H1 (cell line): ENCODE measurements at regions not wholly inside any gene's neighbourhood (a gene's known extent, or its start where the extent isn't known, plus 50 kb on each side); places are given as distances from the start of the nearest gene placed in this dataset.

Experiments used
- CTCF ChIA-PET: fragments of 300-600 bp; sonication (Branson Sonifier 250); formaldehyde crosslinking; loops from one replicate; lab custom pipeline; 2021; ENCODE audit not compliant: partially characterized antibody; lab: Charles Lee
- POLR2A ChIA-PET: fragments of 300-600 bp; sonication (Branson Sonifier 250); formaldehyde crosslinking; loops from one replicate; lab custom pipeline; 2021; ENCODE audit warnings: inconsistent platforms; ENCODE audit not compliant: partially characterized antibody; lab: Charles Lee
- DNase-seq, 2 experiments: peaks; one replicate each; pipeline versions ENCODE4 v3.0.0 to v3.0.0-alpha.2; 2010 to 2022; ENCODE audit warnings: low spot score in 2 of 2, low read depth in 1 of 2, mixed read lengths in 1 of 2
- FAIRE-seq: peaks from 2 replicates; lab custom pipeline; 2011; peaks lifted over from hg19 to GRCh38; lab: Jason Lieb, UNC
- H2AFZ ChIP-seq: 2 replicates; pipeline ENCODE4 v1.8.1; 2012; ENCODE audit warnings: low read length, inconsistent platforms
- H2AK5ac ChIP-seq: 2 replicates; pipeline ENCODE4 v1.6.1; 2013; ENCODE audit warnings: low read depth, low read length
- H2BK120ac ChIP-seq: replicated peaks from 2 replicates; pipeline ENCODE3; 2013; ENCODE audit warnings: low read depth, low read length, inconsistent platforms
- H2BK12ac ChIP-seq: 2 replicates; pipeline ENCODE4 v1.6.1; 2013; ENCODE audit warnings: low read depth, low read length
- H2BK15ac ChIP-seq: 2 replicates; pipeline ENCODE4 v1.6.1; 2013; ENCODE audit warnings: low read length
- H2BK20ac ChIP-seq: 2 replicates; pipeline ENCODE4 v1.6.1; 2013; ENCODE audit warnings: low read length
- H2BK5ac ChIP-seq: 2 replicates; pipeline ENCODE4 v1.6.1; 2013; ENCODE audit warnings: low read depth, low read length
- H3K14ac ChIP-seq: 2 replicates; pipeline ENCODE4 v1.6.1; 2013; ENCODE audit warnings: inconsistent platforms; ENCODE audit not compliant: insufficient read length
- H3K18ac ChIP-seq: 2 replicates; pipeline ENCODE4 v1.6.1; 2013; ENCODE audit warnings: low read length; ENCODE audit errors: extremely low read depth
- H3K23ac ChIP-seq: 2 replicates; pipeline ENCODE4 v1.6.1; 2013; ENCODE audit warnings: inconsistent platforms; ENCODE audit not compliant: insufficient read length
- H3K23me2 ChIP-seq: 2 replicates; pipeline ENCODE4 v1.6.1; 2013; ENCODE audit warnings: low read depth, low read length
- H3K27ac ChIP-seq: 2 replicates; pipeline ENCODE4 v1.6.1; 2011; ENCODE audit warnings: low read depth, low read length, inconsistent platforms
- H3K27me3 ChIP-seq, 4 experiments: replicated peaks in 1 of 4; 1 replicate in 1 of 4; 2 replicates in 3 of 4; pipeline versions ENCODE4 v1.6.1 to v1.8.1; 2011 to 2013; ENCODE audit warnings: low read length in 3 of 4, mild to moderate bottlenecking in 3 of 4, inconsistent platforms in 2 of 4, mixed read lengths in 2 of 4, moderate library complexity in 1 of 4; ENCODE audit not compliant: control insufficient read depth in 3 of 4, insufficient read depth in 3 of 4; ENCODE audit errors: extremely low read depth in 1 of 4
- H3K36me3 ChIP-seq, 4 experiments: 2 replicates each; pipeline versions ENCODE4 v1.6.1 to v1.8.1; 2011 to 2013; ENCODE audit warnings: mild to moderate bottlenecking in 4 of 4, low read length in 3 of 4, moderate library complexity in 2 of 4, control low read depth in 1 of 4, inconsistent platforms in 1 of 4; ENCODE audit not compliant: insufficient read depth in 4 of 4, control insufficient read depth in 2 of 4
- H3K4ac ChIP-seq: replicated peaks from 2 replicates; pipeline ENCODE3; 2013; ENCODE audit warnings: low read length, low read depth, mixed read lengths, inconsistent platforms; ENCODE audit not compliant: insufficient read length
- H3K4me1 ChIP-seq, 4 experiments: replicated peaks in 1 of 4; 1 replicate in 1 of 4; 2 replicates in 3 of 4; pipeline versions ENCODE4 v1.6.1 to v1.8.1; 2011 to 2013; ENCODE audit warnings: low read length in 3 of 4, inconsistent platforms in 2 of 4, mixed read lengths in 1 of 4; ENCODE audit not compliant: insufficient read depth in 4 of 4, control insufficient read depth in 3 of 4
- H3K4me2 ChIP-seq, 2 experiments: 2 replicates each; pipeline versions ENCODE4 v1.6.1 to v1.8.1; 2011 to 2013; ENCODE audit warnings: low read depth in 2 of 2, low read length in 2 of 2, control low read depth in 1 of 2, inconsistent platforms in 1 of 2, mild to moderate bottlenecking in 1 of 2; ENCODE audit not compliant: insufficient read depth in 1 of 2
- H3K4me3 ChIP-seq, 4 experiments: fragments of 200-600, 300-600 bp in 1 of 4; sonication (generic), shearing (Covaris generic), sonication (Bioruptor Twin) in 1 of 4; 2 replicates each; pipeline versions ENCODE4 v1.5.1 to v1.8.1; 2011 to 2016; ENCODE audit warnings: low read length in 4 of 4, low read depth in 3 of 4, control low read depth in 2 of 4, inconsistent platforms in 2 of 4, mild to moderate bottlenecking in 2 of 4, mixed read lengths in 1 of 4, moderate library complexity in 1 of 4; ENCODE audit not compliant: insufficient read depth in 2 of 4; ENCODE audit errors: extremely low read depth in 1 of 4
- H3K56ac ChIP-seq: replicated peaks from 2 replicates; pipeline ENCODE3; 2013; ENCODE audit warnings: low read depth, mild to moderate bottlenecking, mixed read lengths, low read length, inconsistent platforms; ENCODE audit not compliant: insufficient read length
- H3K79me1 ChIP-seq: 2 replicates; pipeline ENCODE4 v1.6.1; 2013; ENCODE audit warnings: low read depth, low read length, control low read depth
- H3K79me2 ChIP-seq, 2 experiments: 2 replicates each; pipeline versions ENCODE4 v1.6.1 to v1.8.1; 2012 to 2013; ENCODE audit warnings: low read length in 2 of 2, mild to moderate bottlenecking in 2 of 2, inconsistent platforms in 1 of 2; ENCODE audit not compliant: insufficient read depth in 2 of 2, control insufficient read depth in 1 of 2
- H3K9ac ChIP-seq, 4 experiments: replicated peaks in 1 of 4; 1 replicate in 1 of 4; 2 replicates in 3 of 4; pipeline versions ENCODE4 v1.6.1 to v1.8.1; 2011 to 2013; ENCODE audit warnings: low read depth in 3 of 4, low read length in 3 of 4, control low read depth in 2 of 4, mild to moderate bottlenecking in 2 of 4, moderate library complexity in 2 of 4, inconsistent platforms in 1 of 4; ENCODE audit errors: extremely low read depth in 1 of 4
- H3K9me3 ChIP-seq, 2 experiments: 2 replicates each; pipeline versions ENCODE4 v1.6.1 to v1.8.1; 2012 to 2013; ENCODE audit warnings: mild to moderate bottlenecking in 2 of 2, moderate library complexity in 2 of 2, control low read depth in 1 of 2, inconsistent platforms in 1 of 2, low read depth in 1 of 2, low read length in 1 of 2, mixed read lengths in 1 of 2; ENCODE audit not compliant: insufficient read depth in 2 of 2
- H4K20me1 ChIP-seq, 2 experiments: replicated peaks in 1 of 2; 2 replicates each; pipeline versions ENCODE3 to v1.8.1; 2011 to 2013; ENCODE audit warnings: inconsistent platforms in 2 of 2, low read length in 2 of 2, mild to moderate bottlenecking in 1 of 2; ENCODE audit not compliant: insufficient read depth in 2 of 2, control insufficient read depth in 1 of 2
- H4K5ac ChIP-seq: 2 replicates; pipeline ENCODE4 v1.6.1; 2013; ENCODE audit warnings: low read length, low read depth, mixed read lengths, inconsistent platforms; ENCODE audit not compliant: insufficient read length
- H4K8ac ChIP-seq: 2 replicates; pipeline ENCODE4 v1.8.0; 2013; ENCODE audit warnings: mild to moderate bottlenecking, moderate library complexity, low read length, inconsistent platforms; ENCODE audit not compliant: insufficient read depth; ENCODE audit errors: extremely low read depth
- H4K91ac ChIP-seq: replicated peaks from 2 replicates; pipeline ENCODE3; 2013; ENCODE audit warnings: low read length, mixed read lengths, inconsistent platforms; ENCODE audit not compliant: insufficient read length
- ATF3 ChIP-seq: IDR thresholded peaks from 2 replicates; pipeline ENCODE4 v1.6.1; 2011; ENCODE audit warnings: low read depth, mild to moderate bottlenecking, low read length; ENCODE audit not compliant: insufficient read depth
- CHD2 ChIP-seq: IDR thresholded peaks from 2 replicates; pipeline ENCODE4 v1.6.1; 2012; ENCODE audit warnings: low read length, improper control_type of control experiment
- CTBP2 ChIP-seq: IDR thresholded peaks from 2 replicates; pipeline ENCODE4 v1.7.0; 2011; ENCODE audit warnings: borderline replicate concordance, mild to moderate bottlenecking, moderate library complexity, mixed read lengths, low read length; ENCODE audit not compliant: insufficient read depth, insufficient read length
- CTCF ChIP-seq, 3 experiments: IDR thresholded peaks; 1 replicate in 2 of 3; 2 replicates in 1 of 3; pipeline versions ENCODE4 v1.5.1 to v1.6.1; 2011; ENCODE audit warnings: low read length in 3 of 3, mild to moderate bottlenecking in 3 of 3, inconsistent platforms in 2 of 3, low read depth in 1 of 3, moderate library complexity in 1 of 3; ENCODE audit not compliant: insufficient read depth in 1 of 3; ENCODE audit errors: control extremely low read depth in 1 of 3
- EGR1 ChIP-seq: IDR thresholded peaks from 2 replicates; pipeline ENCODE4 v1.6.1; 2011; ENCODE audit warnings: low read depth, low read length, borderline replicate concordance
- JUN ChIP-seq: IDR thresholded peaks from 2 replicates; pipeline ENCODE4 v1.6.1; 2011; ENCODE audit warnings: low read depth, mild to moderate bottlenecking, improper control_type of control experiment, low read length
- KDM1A ChIP-seq: fragments of 200-600, 300-600 bp; sonication (generic); IDR thresholded peaks from 2 replicates; pipeline ENCODE4 v1.7.1; 2016; ENCODE audit warnings: mild to moderate bottlenecking, low read length, borderline replicate concordance
- RFX5 ChIP-seq: IDR thresholded peaks from 2 replicates; pipeline ENCODE4 v1.6.1; 2011; ENCODE audit warnings: low read depth, low read length, improper control_type of control experiment, borderline replicate concordance
- TAF1 ChIP-seq: IDR thresholded peaks from 2 replicates; pipeline ENCODE4 v1.6.1; 2011; ENCODE audit warnings: mild to moderate bottlenecking, low read depth, low read length
- TAF7 ChIP-seq: optimal IDR thresholded peaks from 2 replicates; pipeline ENCODE3; 2011; ENCODE audit warnings: low read depth, mild to moderate bottlenecking, inconsistent platforms, low read length, moderate library complexity, borderline replicate concordance
- YY1 ChIP-seq: IDR thresholded peaks from 2 replicates; pipeline ENCODE4 v1.6.1; 2011; ENCODE audit warnings: low read depth, mild to moderate bottlenecking, low read length

DNA sequence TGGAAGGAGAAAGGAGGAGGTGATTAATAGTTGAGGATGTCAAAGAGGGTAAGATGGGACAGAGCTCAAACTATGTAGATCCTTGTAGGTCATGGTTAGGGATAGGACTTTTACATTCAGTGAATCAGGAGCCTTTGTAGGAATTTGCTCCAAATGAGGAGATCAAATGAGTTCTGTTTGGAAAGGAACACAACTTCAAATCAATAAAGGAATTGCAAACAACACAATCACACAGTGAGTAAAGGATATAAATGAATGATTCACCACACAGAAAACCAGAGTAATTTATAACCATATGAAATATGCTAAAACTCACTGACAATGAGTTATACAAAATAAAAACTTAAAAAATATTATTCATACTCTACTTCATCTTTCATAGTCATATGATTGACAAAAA is 480.8 kb upstream of the EPHA7 start:
- H2BK20ac ChIP-seq, result no peak overlapping the region
- no peaks in the 10 kb centered on the region for H4K20me1 ChIP-seq
- TF ChIP-seq CTBP2 (no peak), JUN (no peak), EGR1 (no peak), RFX5 (no peak), CHD2 (no peak), CTCF (IDR thresholded peaks at IDR 0.05; ENCODE audit: control extremely low read depth in 1 of 3, insufficient read depth in 1 of 3, low read depth in 1 of 3, low read length in 3 of 3) (no peak), TAF7 (no peak), TAF1 (no peak), ATF3 (no peak), KDM1A (no peak), YY1 (no peak)
- no peak overlapping the region for H2AK5ac ChIP-seq
- H3K4me1 ChIP-seq, result no peaks in the 10 kb centered on the region
- CTCF ChIA-PET, result interaction anchor here (0.5 kb wide), 1 partner anchor 1191 kb away, joined by 3 read pairs; no protein-coding TSS in a partner anchor
- H3K27me3 ChIP-seq, result no peaks in the 10 kb centered on the region
- no peak overlapping the region for H2BK5ac ChIP-seq
- H3K4me2 ChIP-seq, result no peak overlapping the region
- no peak overlapping the region for H3K9ac ChIP-seq
- no peaks in the 10 kb centered on the region for H3K79me2 ChIP-seq
- H3K18ac ChIP-seq, result no peak overlapping the region
- peaks cover 8 to 9% of the 10 kb centered on the region in 2 experiments for H3K9me3 ChIP-seq
- no peaks in the 10 kb centered on the region for H3K79me1 ChIP-seq
- no peak overlapping the region for H3K27ac ChIP-seq
- no peak overlapping the region for H3K14ac ChIP-seq
- no peak overlapping the region for H4K91ac ChIP-seq
- no peak overlapping the region for H2BK15ac ChIP-seq
- H4K5ac ChIP-seq, result no peak overlapping the region
- FAIRE-seq (no peak), DNase-seq (no peak)
- H2AFZ ChIP-seq, result no peak overlapping the region
- H2BK12ac ChIP-seq, result no peak overlapping the region
- no peak overlapping the region for H3K23ac ChIP-seq
- peaks cover 0 to 8% (median 0%) of the 10 kb centered on the region in 4 experiments; a peak in 2 of 8 replicates for H3K36me3 ChIP-seq
- H4K8ac ChIP-seq, result no peak overlapping the region
- H2BK120ac ChIP-seq, result no peak overlapping the region
- H3K23me2 ChIP-seq, result no peaks in the 10 kb centered on the region
- H3K4me3 ChIP-seq, result no peak overlapping the region
- no peak overlapping the region for H3K4ac ChIP-seq
- H3K56ac ChIP-seq, result no peak overlapping the region
- POLR2A ChIA-PET, result interaction anchor here (1.3 kb wide), 1 partner anchor 13 kb away, joined by 3 read pairs; no protein-coding TSS in a partner anchor
